HCT116 (cell line): ENCODE measurements at regions not wholly inside any gene's neighbourhood (a gene's known extent, or its start where the extent isn't known, plus 50 kb on each side); places are given as distances from the start of the nearest gene placed in this dataset.

Source experiments
- ATAC-seq: fragments of 200-7000 bp; cut with Tn5 transposase; 2 replicates; pipeline ENCODE4 v1.9.1; 2020; ENCODE audit warnings: mild to moderate bottlenecking, moderate library complexity
- BruUV-seq: library from RNA; stranded (reverse); fragments of 400-500 nt; replicated peaks from 2 replicates; lab custom pipeline; 2021; lab: Mats Ljungman, UMichigan
- CTCF ChIA-PET: fragments of 300-600 bp; sonication (Branson Sonifier 250); formaldehyde crosslinking; loops from one replicate; lab custom pipeline; 2021; ENCODE audit warnings: antibody characterized with exemption; lab: Charles Lee
- POLR2A ChIA-PET: fragments of 300-600, 350-600 bp; sonication (Branson Sonifier 250); formaldehyde crosslinking; loops from one replicate; lab custom pipeline; 2021; ENCODE audit warnings: antibody characterized with exemption; lab: Charles Lee
- RAD21 ChIA-PET, 2 experiments: fragments of 300-600 bp; sonication (Branson Sonifier 250); formaldehyde crosslinking; loops; one replicate each; lab custom pipeline; 2023; ENCODE audit warnings: low total read pairs in 2 of 2; ENCODE audit not compliant: uncharacterized antibody in 2 of 2, unreplicated experiment in 2 of 2, low non-redundant PET in 1 of 2; lab: Charles Lee
- DNase-seq: peaks from one replicate; pipeline ENCODE4 v3.0.0-alpha.2; 2010; ENCODE audit warnings: low read depth, low spot score
- H2AFZ ChIP-seq: fragments of 200-600 bp; shearing (Covaris generic), sonication (generic); 2 replicates; pipeline ENCODE4 v1.6.1; 2017; ENCODE audit warnings: low read depth, mixed run types, mixed read lengths, antibody characterized with exemption, low read length; ENCODE audit not compliant: poor library complexity, severe bottlenecking
- H3K27ac ChIP-seq: 2 replicates; pipeline ENCODE4 v1.5.1; 2012; ENCODE audit warnings: low read depth, low read length
- H3K27me3 ChIP-seq: fragments of 200-600 bp; sonication (generic); 2 replicates; pipeline ENCODE4 v1.6.1; 2016; ENCODE audit warnings: mixed run types, low read length, mixed read lengths; ENCODE audit not compliant: insufficient read depth
- H3K36me3 ChIP-seq, 2 experiments: fragments of 200-500 bp in 1 of 2; fragments of 200-600 bp in 1 of 2; sonication (Bioruptor generic) in 1 of 2; sonication (generic) in 1 of 2; 2 replicates each; pipeline versions ENCODE4 v1.5.1 to v1.6.1; 2014 to 2016; ENCODE audit warnings: low read length in 2 of 2, inconsistent platforms in 1 of 2, mixed read lengths in 1 of 2, mixed run types in 1 of 2; ENCODE audit not compliant: insufficient read depth in 2 of 2, control insufficient read depth in 1 of 2
- H3K4me1 ChIP-seq, 2 experiments: fragments of 200-600 bp in 1 of 2; sonication (generic) in 1 of 2; 2 replicates each; pipeline versions ENCODE4 v1.5.1 to v1.6.1; 2012 to 2017; ENCODE audit warnings: low read length in 2 of 2, inconsistent platforms in 1 of 2, mild to moderate bottlenecking in 1 of 2, mixed read lengths in 1 of 2, mixed run types in 1 of 2, moderate library complexity in 1 of 2; ENCODE audit not compliant: insufficient read depth in 2 of 2, control insufficient read depth in 1 of 2
- H3K4me2 ChIP-seq: fragments of 200-600 bp; sonication (generic); 2 replicates; pipeline ENCODE4 v1.6.1; 2017; ENCODE audit warnings: mixed run types, low read length, mixed read lengths
- H3K4me3 ChIP-seq, 2 experiments: fragments of 200-600 bp in 1 of 2; sonication (generic) in 1 of 2; replicated peaks in 1 of 2; 2 replicates each; pipeline ENCODE4 v1.5.1; 2011 to 2016; ENCODE audit warnings: low read length in 2 of 2, control low read depth in 1 of 2, low read depth in 1 of 2, mild to moderate bottlenecking in 1 of 2, mixed read lengths in 1 of 2, mixed run types in 1 of 2
- H3K79me2 ChIP-seq: fragments of 200-600 bp; sonication (generic); 2 replicates; pipeline ENCODE4 v1.6.1; 2017; ENCODE audit warnings: mild to moderate bottlenecking, mixed run types, low read length, moderate library complexity, mixed read lengths; ENCODE audit not compliant: insufficient read depth
- H3K9ac ChIP-seq: fragments of 200-600 bp; sonication (generic); 2 replicates; pipeline ENCODE4 v1.6.1; 2016; ENCODE audit warnings: low read length, mixed read lengths
- H3K9me2 ChIP-seq: fragments of 200-600 bp; sonication (generic), shearing (Covaris generic); 2 replicates; pipeline ENCODE4 v1.6.1; 2017; ENCODE audit warnings: mixed run types, mild to moderate bottlenecking, moderate library complexity; ENCODE audit not compliant: insufficient read depth
- H3K9me3 ChIP-seq, 2 experiments: fragments of 200-500 bp in 1 of 2; fragments of 200-600 bp in 1 of 2; sonication (Bioruptor generic) in 1 of 2; sonication (generic) in 1 of 2; 2 replicates each; pipeline ENCODE4 v1.6.1; 2014 to 2017; ENCODE audit warnings: low read length in 2 of 2, mixed read lengths in 2 of 2, inconsistent platforms in 1 of 2, low read depth in 1 of 2, mild to moderate bottlenecking in 1 of 2, mixed run types in 1 of 2, moderate library complexity in 1 of 2; ENCODE audit not compliant: control insufficient read depth in 1 of 2, insufficient read depth in 1 of 2
- H4K20me1 ChIP-seq: fragments of 200-600 bp; sonication (generic), shearing (Covaris generic); 2 replicates; pipeline ENCODE4 v1.6.1; 2017; ENCODE audit warnings: mixed run types, mild to moderate bottlenecking, moderate library complexity; ENCODE audit not compliant: insufficient read depth
- ATF3 ChIP-seq: IDR thresholded peaks from 2 replicates; pipeline ENCODE4 v1.6.1; 2012
- CTCF ChIP-seq, 3 experiments: fragments of 200-600 bp in 1 of 3; sonication (generic) in 1 of 3; IDR thresholded peaks in 2 of 3; conservative IDR thresholded peaks in 1 of 3; 2 replicates each; pipeline ENCODE4 v1.5.1; 2012 to 2017; ENCODE audit warnings: low read depth in 2 of 3, low read length in 2 of 3, antibody characterized with exemption in 1 of 3, borderline replicate concordance in 1 of 3, control low read depth in 1 of 3, mild to moderate bottlenecking in 1 of 3, mixed read lengths in 1 of 3, mixed run types in 1 of 3, moderate library complexity in 1 of 3; ENCODE audit not compliant: insufficient read depth in 1 of 3
- EGR1 ChIP-seq: IDR thresholded peaks from 2 replicates; pipeline ENCODE4 v1.6.1; 2012; ENCODE audit warnings: low read depth
- EZH2 ChIP-seq: fragments of 200-600 bp; sonication (generic); IDR thresholded peaks from 2 replicates; pipeline ENCODE4 v1.6.1; 2017; ENCODE audit warnings: antibody characterized with exemption, mixed run types
- EZH2phosphoT487 ChIP-seq: fragments of 200-600 bp; IDR thresholded peaks from 2 replicates; pipeline ENCODE4 v1.6.1; 2018; ENCODE audit warnings: antibody characterized with exemption, borderline replicate concordance
- FOSL1 ChIP-seq: IDR thresholded peaks from 2 replicates; pipeline ENCODE4 v1.6.1; 2012; ENCODE audit warnings: low read depth
- JUND ChIP-seq: IDR thresholded peaks from 2 replicates; pipeline ENCODE4 v1.6.1; 2012
- RAD21 ChIP-seq: IDR thresholded peaks from 2 replicates; pipeline ENCODE4 v1.6.1; 2012; ENCODE audit warnings: low read depth, mild to moderate bottlenecking
- SIN3A ChIP-seq: IDR thresholded peaks from 2 replicates; pipeline ENCODE4 v1.6.1; 2012; ENCODE audit warnings: low read depth
- SP1 ChIP-seq: IDR thresholded peaks from 2 replicates; pipeline ENCODE4 v1.6.1; 2012; ENCODE audit warnings: low read depth
- SRF ChIP-seq: IDR thresholded peaks from 2 replicates; pipeline ENCODE4 v1.6.1; 2012; ENCODE audit warnings: low read depth
- TCF7L2 ChIP-seq: IDR thresholded peaks from 2 replicates; pipeline ENCODE4 v1.7.0; 2011; ENCODE audit warnings: borderline replicate concordance, inconsistent platforms; ENCODE audit not compliant: insufficient read depth, insufficient read length; ENCODE audit errors: extremely low read depth
- YY1 ChIP-seq: IDR thresholded peaks from 2 replicates; pipeline ENCODE4 v1.6.1; 2011; ENCODE audit warnings: low read length, low read depth, moderate library complexity, mild to moderate bottlenecking; ENCODE audit not compliant: insufficient replicate concordance; ENCODE audit errors: extremely low read depth
- ZBTB33 ChIP-seq: IDR thresholded peaks from 2 replicates; pipeline ENCODE4 v1.6.1; 2011; ENCODE audit warnings: mild to moderate bottlenecking, low read length, moderate library complexity; ENCODE audit not compliant: insufficient replicate concordance; ENCODE audit errors: extremely low read depth
- ZFX ChIP-seq: fragments of 450-650 bp; IDR thresholded peaks from 2 replicates; pipeline ENCODE4 v1.6.1; 2017
- intact Hi-C: fragments of 100-400 bp; cut with micrococcal nuclease; formaldehyde crosslinking; loops from 2 replicates; pipeline ENCODE4 v1.10.0; 2022

GRCh38 chr11:42536611-42537360 is 775.0 kb upstream of the API5 start:
- Histone ChIP-seq H3K9me2 (no peaks in the 10 kb centered on the region), H3K4me1 (no peaks in the 10 kb centered on the region), H4K20me1 (no peaks in the 10 kb centered on the region), H3K4me2 (no peak overlapping the region), H3K9me3 (peaks cover 0 to 16% of the 10 kb centered on the region in 2 experiments; a peak in 2 of 4 replicates), H3K27ac (no peak overlapping the region), H3K9ac (no peak overlapping the region), H2AFZ (no peak overlapping the region), H3K27me3 (no peaks in the 10 kb centered on the region), H3K79me2 (no peaks in the 10 kb centered on the region), H3K4me3 (no peak overlapping the region), H3K36me3 (no peaks in the 10 kb centered on the region)
- CTCF ChIA-PET, result no interaction called here
- no TSS peak for BruUV-seq
- POLR2A ChIA-PET, result no interaction called here
- TF ChIP-seq ZFX, result no peak
- TF ChIP-seq EZH2, result no peak
- TF ChIP-seq YY1, result no peak
- no peak for TF ChIP-seq ZBTB33
- no peak for TF ChIP-seq EZH2phosphoT487
- no peak for TF ChIP-seq SIN3A
- TF ChIP-seq TCF7L2, result no peak
- no peak for TF ChIP-seq EGR1
- TF ChIP-seq CTCF (IDR thresholded peaks at IDR 0.05 in 2 of 3, conservative IDR thresholded peaks at IDR 0.05 in 1 of 3; ENCODE audit: borderline replicate concordance in 1 of 3, insufficient read depth in 1 of 3, low read depth in 2 of 3, low read length in 2 of 3), result no peak
- TF ChIP-seq SRF, result no peak
- TF ChIP-seq ATF3, result no peak
- no peak for TF ChIP-seq FOSL1
- no peak for TF ChIP-seq RAD21
- no peak for TF ChIP-seq JUND
- no peak for TF ChIP-seq SP1
- DNase-seq (no peak), ATAC-seq (no peak)
- RAD21 ChIA-PET, result no interaction called here
- intact Hi-C loops, result no loop called here
